ENCODE measurements at regions not wholly inside any gene's neighbourhood (a gene's known extent, or its start where the extent isn't known, plus 50 kb on each side); places are given as distances from the start of the nearest gene placed in this dataset.

- H3K27me3 Mint-ChIP-seq (ENCODE audit: insufficient read depth, low read depth, poor library complexity): peaks cover 4% of the 10 kb centered on the region
- H3K9me3 Mint-ChIP-seq: no peaks in the 10 kb centered on the region
- H3F3A ChIP-seq (replicated peaks; ENCODE audit: low read depth): no peaks in the 10 kb centered on the region
- H3K4me3 Mint-ChIP-seq: no peak overlapping the region
- no peaks in the 10 kb centered on the region for H3K27me3 ChIP-seq (ENCODE audit: insufficient read depth)
- H3K4me1 ChIP-seq (ENCODE audit: insufficient read depth): peaks cover 16% of the 10 kb centered on the region
- DNase-seq (ENCODE audit: low spot score) (no peak), ATAC-seq (no peak)
- H3K4me2 ChIP-seq: no peak overlapping the region
- H4K20me1 ChIP-seq (replicated peaks; ENCODE audit: insufficient read depth): no peaks in the 10 kb centered on the region
- H3K36me3 Mint-ChIP-seq (ENCODE audit: low read depth): no peaks in the 10 kb centered on the region
- H3K4me3 ChIP-seq: no peak overlapping the region
- no peak overlapping the region for H3K27ac ChIP-seq (ENCODE audit: low read depth)
- no peak overlapping the region for H3K27ac Mint-ChIP-seq
- H2AFZ ChIP-seq: no peak overlapping the region
- peaks cover 26% of the 10 kb centered on the region for H3K4me1 Mint-ChIP-seq
- no peaks in the 10 kb centered on the region for H3K79me2 ChIP-seq (replicated peaks; ENCODE audit: insufficient read depth)
- no peaks in the 10 kb centered on the region for H3K9me2 ChIP-seq (ENCODE audit: insufficient read depth)
- TF ChIP-seq, protein P1, sequence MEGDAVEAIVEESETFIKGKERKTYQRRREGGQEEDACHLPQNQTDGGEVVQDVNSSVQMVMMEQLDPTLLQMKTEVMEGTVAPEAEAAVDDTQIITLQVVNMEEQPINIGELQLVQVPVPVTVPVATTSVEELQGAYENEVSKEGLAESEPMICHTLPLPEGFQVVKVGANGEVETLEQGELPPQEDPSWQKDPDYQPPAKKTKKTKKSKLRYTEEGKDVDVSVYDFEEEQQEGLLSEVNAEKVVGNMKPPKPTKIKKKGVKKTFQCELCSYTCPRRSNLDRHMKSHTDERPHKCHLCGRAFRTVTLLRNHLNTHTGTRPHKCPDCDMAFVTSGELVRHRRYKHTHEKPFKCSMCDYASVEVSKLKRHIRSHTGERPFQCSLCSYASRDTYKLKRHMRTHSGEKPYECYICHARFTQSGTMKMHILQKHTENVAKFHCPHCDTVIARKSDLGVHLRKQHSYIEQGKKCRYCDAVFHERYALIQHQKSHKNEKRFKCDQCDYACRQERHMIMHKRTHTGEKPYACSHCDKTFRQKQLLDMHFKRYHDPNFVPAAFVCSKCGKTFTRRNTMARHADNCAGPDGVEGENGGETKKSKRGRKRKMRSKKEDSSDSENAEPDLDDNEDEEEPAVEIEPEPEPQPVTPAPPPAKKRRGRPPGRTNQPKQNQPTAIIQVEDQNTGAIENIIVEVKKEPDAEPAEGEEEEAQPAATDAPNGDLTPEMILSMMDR (conservative IDR thresholded peaks at IDR 0.05; ENCODE audit: low read depth in 2 of 2): no peak
- TF ChIP-seq ZNF114 (CRISPR knock-in tag; IDR thresholded peaks at IDR 0.05) (no peak), STAT1 (IDR thresholded peaks at IDR 0.05; ENCODE audit: unreplicated experiment) (no peak), EZH2 (IDR thresholded peaks at IDR 0.05; ENCODE audit: low read depth, unreplicated experiment) (no peak), NANOG (IDR thresholded peaks at IDR 0.05; ENCODE audit: borderline replicate concordance) (no peak), ETS1 (IDR thresholded peaks at IDR 0.05) (no peak), CREB1 (CRISPR knock-in tag; IDR thresholded peaks at IDR 0.05; ENCODE audit: low read depth) (no peak), REST (IDR thresholded peaks at IDR 0.05; ENCODE audit: unreplicated experiment) (no peak), ZNF462 (CRISPR knock-in tag; IDR thresholded peaks at IDR 0.05) (no peak), EZH2phosphoT487 (IDR thresholded peaks at IDR 0.05; ENCODE audit: unreplicated experiment) (no peak), POLR2AphosphoS5 (IDR thresholded peaks at IDR 0.05; ENCODE audit: low read depth) (no peak), JUNB (IDR thresholded peaks at IDR 0.05; ENCODE audit: unreplicated experiment) (no peak)
- no peaks in the 10 kb centered on the region for H3K36me3 ChIP-seq (ENCODE audit: insufficient read depth)
These were observed 55.4 kb upstream of the ERCC6L2 start for GRCh38 chr9:95820074-95820473.

Measured in GM23338 (cell line).